PC-9 (cell line): ENCODE measurements at regions not wholly inside any gene's neighbourhood (a gene's known extent, or its start where the extent isn't known, plus 50 kb on each side); places are given as distances from the start of the nearest gene placed in this dataset.
"Not testable (repeated sequence)": the region's sequence is repeated elsewhere in the genome, so short reads cannot be mapped to it uniquely, and the experiment has no call there.

ENCODE experiments used
- BruUV-seq: library from RNA; stranded (reverse); fragments of 400-500 nt; replicated peaks from 2 replicates; lab custom pipeline; 2021; lab: Mats Ljungman, UMichigan
- CTCF ChIA-PET: fragments of 300-600 bp; sonication (Branson Sonifier 250); formaldehyde crosslinking; loops from one replicate; lab custom pipeline; 2022; ENCODE audit warnings: antibody characterized with exemption; lab: Charles Lee
- POLR2A ChIA-PET: fragments of 300-600 bp; sonication (Branson Sonifier 250); formaldehyde crosslinking; loops from one replicate; lab custom pipeline; 2022; ENCODE audit warnings: antibody characterized with exemption; ENCODE audit not compliant: unreplicated experiment; lab: Charles Lee
- DNase-seq, 2 experiments: peaks; one replicate each; pipeline versions ENCODE4 v3.0.0 to v3.0.0-alpha.2; 2015 to 2022; ENCODE audit warnings: mixed read lengths in 1 of 2
- H2AFZ ChIP-seq: fragments of 200-600 bp; sonication (generic); 2 replicates; pipeline ENCODE4 v1.8.1; 2017; ENCODE audit warnings: antibody characterized with exemption
- H3F3A ChIP-seq: fragments of 200-600 bp; sonication (generic); 2 replicates; pipeline ENCODE4 v1.8.1; 2017; ENCODE audit warnings: antibody characterized with exemption, mild to moderate bottlenecking, low read depth; ENCODE audit not compliant: insufficient read depth
- H3K27ac ChIP-seq: fragments of 200-600 bp; sonication (generic); 2 replicates; pipeline ENCODE4 v1.6.1; 2016; ENCODE audit warnings: mixed run types
- H3K27me3 ChIP-seq: fragments of 200-600 bp; sonication (generic); 2 replicates; pipeline ENCODE4 v1.6.1; 2016; ENCODE audit warnings: low read depth, mixed run types; ENCODE audit not compliant: insufficient read depth
- H3K36me3 ChIP-seq: fragments of 200-600 bp; sonication (generic); 2 replicates; pipeline ENCODE4 v1.6.1; 2016; ENCODE audit warnings: low read depth, mixed run types
- H3K4me1 ChIP-seq: fragments of 200-600 bp; sonication (generic); replicated peaks from 2 replicates; pipeline ENCODE4 v1.6.1; 2016; ENCODE audit warnings: mixed run types; ENCODE audit not compliant: insufficient read depth
- H3K4me2 ChIP-seq: fragments of 200-600 bp; sonication (generic); 2 replicates; pipeline ENCODE4 v1.6.1; 2017; ENCODE audit warnings: mixed run types
- H3K4me3 ChIP-seq: fragments of 200-600 bp; sonication (generic); 2 replicates; pipeline ENCODE4 v1.6.1; 2016; ENCODE audit warnings: mixed run types
- H3K79me2 ChIP-seq: fragments of 200-600 bp; sonication (generic); 2 replicates; pipeline ENCODE4 v1.6.1; 2017; ENCODE audit warnings: low read depth, mixed run types
- H3K9me2 ChIP-seq: fragments of 200-600 bp; sonication (generic); 2 replicates; pipeline ENCODE4 v1.8.1; 2017; ENCODE audit warnings: mild to moderate bottlenecking; ENCODE audit not compliant: insufficient read depth
- H3K9me3 ChIP-seq: fragments of 200-600 bp; sonication (generic); 2 replicates; pipeline ENCODE4 v1.8.1; 2016; ENCODE audit warnings: low read depth; ENCODE audit not compliant: insufficient read depth
- H4K20me1 ChIP-seq: fragments of 200-600 bp; sonication (generic); 2 replicates; pipeline ENCODE4 v1.8.1; 2017; ENCODE audit not compliant: insufficient read depth
- EZH2 ChIP-seq: fragments of 200-600 bp; sonication (generic); IDR thresholded peaks from 2 replicates; pipeline ENCODE4 v1.8.0; 2017; ENCODE audit warnings: antibody characterized with exemption, low read depth
- intact Hi-C: fragments of 100-400 bp; cut with micrococcal nuclease; formaldehyde crosslinking; loops from one replicate; pipeline ENCODE4 v1.10.0; 2022; ENCODE audit not compliant: unreplicated experiment
- TF ChIP-seq, protein P1 (sequence below): fragments of 200-600 bp; sonication (generic); conservative IDR thresholded peaks from 2 replicates; pipeline ENCODE4 v1.6.1; 2017; ENCODE audit warnings: mixed run types, antibody characterized with exemption, mild to moderate bottlenecking, moderate library complexity

DNA sequence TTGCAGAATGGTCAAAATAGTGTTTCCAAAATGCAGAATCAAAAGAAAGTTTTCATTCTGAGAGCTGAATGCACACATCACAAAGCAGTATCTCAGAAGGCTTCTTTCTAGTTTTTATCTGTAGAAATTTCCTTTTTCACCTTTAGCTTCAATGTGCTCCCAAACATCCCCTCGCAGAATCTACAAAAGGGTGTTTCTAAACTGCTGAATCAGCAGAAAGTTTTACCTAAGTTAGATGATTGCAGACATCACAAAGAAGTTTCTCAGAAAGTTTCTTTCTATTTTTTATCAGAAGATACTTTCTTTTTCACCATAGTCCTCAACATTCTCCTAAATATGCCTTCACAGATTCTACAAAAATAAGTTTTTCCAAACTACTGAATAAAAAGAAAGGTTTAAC lies 239.8 kb downstream of the OR4A5 start:
- Histone ChIP-seq H3K4me3 (no peak overlapping the region), H3K4me1 (no peaks in the 10 kb centered on the region), H3K4me2 (no peak overlapping the region), H4K20me1 (no peaks in the 10 kb centered on the region), H3K27me3 (no peaks in the 10 kb centered on the region), H3F3A (no peaks in the 10 kb centered on the region), H3K9me3 (peaks cover 2% of the 10 kb centered on the region; the same call in 1 of the 2 replicates), H3K27ac (no peak overlapping the region), H2AFZ (no peak overlapping the region), H3K79me2 (no peaks in the 10 kb centered on the region), H3K9me2 (no peaks in the 10 kb centered on the region), H3K36me3 (no peaks in the 10 kb centered on the region)
- no peak for DNase-seq
- CTCF ChIA-PET, result no interaction called here
- intact Hi-C loops, result no loop called here
- TF ChIP-seq, protein P1, sequence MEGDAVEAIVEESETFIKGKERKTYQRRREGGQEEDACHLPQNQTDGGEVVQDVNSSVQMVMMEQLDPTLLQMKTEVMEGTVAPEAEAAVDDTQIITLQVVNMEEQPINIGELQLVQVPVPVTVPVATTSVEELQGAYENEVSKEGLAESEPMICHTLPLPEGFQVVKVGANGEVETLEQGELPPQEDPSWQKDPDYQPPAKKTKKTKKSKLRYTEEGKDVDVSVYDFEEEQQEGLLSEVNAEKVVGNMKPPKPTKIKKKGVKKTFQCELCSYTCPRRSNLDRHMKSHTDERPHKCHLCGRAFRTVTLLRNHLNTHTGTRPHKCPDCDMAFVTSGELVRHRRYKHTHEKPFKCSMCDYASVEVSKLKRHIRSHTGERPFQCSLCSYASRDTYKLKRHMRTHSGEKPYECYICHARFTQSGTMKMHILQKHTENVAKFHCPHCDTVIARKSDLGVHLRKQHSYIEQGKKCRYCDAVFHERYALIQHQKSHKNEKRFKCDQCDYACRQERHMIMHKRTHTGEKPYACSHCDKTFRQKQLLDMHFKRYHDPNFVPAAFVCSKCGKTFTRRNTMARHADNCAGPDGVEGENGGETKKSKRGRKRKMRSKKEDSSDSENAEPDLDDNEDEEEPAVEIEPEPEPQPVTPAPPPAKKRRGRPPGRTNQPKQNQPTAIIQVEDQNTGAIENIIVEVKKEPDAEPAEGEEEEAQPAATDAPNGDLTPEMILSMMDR, result no peak
- no peak for TF ChIP-seq EZH2
- BruUV-seq, result no TSS peak
- POLR2A ChIA-PET, result no interaction called here

DNA sequence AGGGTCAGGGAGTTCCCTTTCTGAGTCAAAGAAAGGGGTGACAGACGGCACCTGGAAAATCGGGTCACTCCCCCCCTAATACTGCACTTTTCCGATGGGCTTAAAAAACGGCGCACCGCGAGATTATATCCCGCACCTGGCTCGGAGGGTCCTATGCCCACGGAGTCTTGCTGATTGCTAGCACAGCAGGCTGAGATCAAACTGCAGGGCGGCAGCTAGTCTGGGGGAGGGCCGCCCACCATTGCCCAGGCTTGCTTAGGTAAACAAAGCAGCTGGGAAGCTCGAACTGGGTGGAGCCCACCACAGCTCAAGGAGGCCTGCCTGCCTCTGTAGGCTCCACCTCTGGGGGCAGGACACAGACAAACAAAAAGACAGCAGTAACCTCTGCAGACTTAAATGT lies 240.5 kb downstream of the OR4A5 start:
- H3K79me2 ChIP-seq, H3K9me3 ChIP-seq, H3K4me1 ChIP-seq, CTCF ChIA-PET, intact Hi-C loops, BruUV-seq, H3K4me2 ChIP-seq, H3K36me3 ChIP-seq, H2AFZ ChIP-seq, H3K4me3 ChIP-seq, H3F3A ChIP-seq, DNase-seq, POLR2A ChIA-PET, H4K20me1 ChIP-seq, H3K27ac ChIP-seq, H3K27me3 ChIP-seq, H3K9me2 ChIP-seq: not testable (repeated sequence)

DNA sequence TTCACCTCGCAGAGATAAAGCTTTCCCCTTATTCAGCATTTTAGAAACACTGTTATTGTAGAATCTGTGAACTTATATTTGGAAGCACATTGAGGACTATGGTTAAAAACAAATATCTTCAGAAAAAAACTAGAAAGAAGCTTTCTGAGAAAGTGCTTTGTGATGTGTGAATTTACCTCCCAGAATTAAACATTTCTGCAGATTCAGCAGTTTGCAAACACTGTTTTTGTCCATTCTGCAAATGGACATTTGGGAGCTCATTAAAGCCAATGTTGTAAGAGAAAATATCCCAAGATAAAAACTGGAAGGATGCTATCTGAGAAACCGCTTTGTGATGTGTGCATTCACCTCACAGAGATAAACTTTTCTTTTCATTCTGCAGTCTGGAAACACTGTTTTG lies 272.7 kb downstream of the OR4A5 start:
- ChIA-PET CTCF (no interaction called here), POLR2A (no interaction called here)
- Histone ChIP-seq H3K4me2 (no peak overlapping the region), H3K79me2 (no peaks in the 10 kb centered on the region), H3K4me3 (no peak overlapping the region), H2AFZ (no peak overlapping the region), H4K20me1 (no peaks in the 10 kb centered on the region), H3K36me3 (no peaks in the 10 kb centered on the region), H3K9me2 (no peaks in the 10 kb centered on the region; the same call in 1 of the 2 replicates), H3K27me3 (no peaks in the 10 kb centered on the region), H3K27ac (no peak overlapping the region), H3K4me1 (no peaks in the 10 kb centered on the region), H3K9me3 (no peaks in the 10 kb centered on the region), H3F3A (no peaks in the 10 kb centered on the region)
- intact Hi-C loops, result loop anchor here (5.0 kb wide), 1 partner anchor 78 kb away; no protein-coding TSS in a partner anchor
- DNase-seq, result no peak
- BruUV-seq, result no TSS peak
- TF ChIP-seq, protein P1, result no peak
- TF ChIP-seq EZH2, result no peak

DNA sequence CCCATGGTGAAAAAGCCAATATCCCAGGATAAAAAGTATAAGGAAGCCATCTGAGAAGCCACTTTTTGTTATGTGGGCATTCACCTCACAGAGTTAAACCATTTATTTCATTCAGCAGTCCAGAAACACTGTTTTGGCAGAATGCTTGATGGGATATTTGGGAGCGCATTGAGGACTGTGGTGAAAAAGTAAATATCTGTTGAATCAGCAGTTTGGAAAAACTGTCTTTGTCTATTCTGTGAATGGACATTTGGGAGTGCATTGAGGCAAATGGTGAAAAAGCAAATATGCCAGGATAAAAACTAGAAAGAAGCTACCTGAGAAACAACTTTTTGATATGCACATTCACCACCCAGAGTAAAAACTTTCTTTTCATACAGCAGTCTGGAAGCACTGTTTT lies 276.2 kb upstream of the TRIM48 start:
- intact Hi-C loops, result no loop called here
- CTCF ChIA-PET, result no interaction called here
- no peaks in the 10 kb centered on the region for H4K20me1 ChIP-seq

DNA sequence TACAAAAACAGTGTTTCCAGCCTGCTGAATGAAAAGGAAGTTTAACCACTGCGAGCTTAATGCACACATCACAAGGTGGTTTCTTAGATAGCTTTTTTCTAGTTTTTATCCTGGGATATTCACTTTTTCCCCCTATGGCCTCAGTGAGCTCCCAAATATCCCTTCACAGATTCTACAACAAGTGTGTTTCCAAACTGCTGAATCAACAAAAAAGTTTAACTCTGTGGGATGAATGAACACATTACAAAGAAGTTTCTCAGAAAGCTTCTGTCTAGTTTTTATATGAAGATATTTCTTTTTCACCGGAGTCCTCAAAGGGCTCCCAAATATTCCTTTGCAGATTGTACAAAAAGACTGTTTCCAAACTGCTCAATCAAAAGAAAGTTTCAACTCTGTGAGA lies 233.1 kb upstream of the TRIM48 start:
- H3K27me3 ChIP-seq, H3F3A ChIP-seq, H2AFZ ChIP-seq, H3K9me2 ChIP-seq, H4K20me1 ChIP-seq, H3K27ac ChIP-seq, H3K36me3 ChIP-seq, intact Hi-C loops, BruUV-seq, H3K79me2 ChIP-seq, POLR2A ChIA-PET, H3K4me3 ChIP-seq, CTCF ChIA-PET, DNase-seq, H3K4me2 ChIP-seq, H3K4me1 ChIP-seq: not testable (repeated sequence)
- peaks cover 12% of the 10 kb centered on the region; the same call in 1 of the 2 replicates for H3K9me3 ChIP-seq

More for the DNA sequence above, 276.2 kb upstream of the TRIM48 start:
- no peak overlapping the region for H3K27ac ChIP-seq
- no peak for DNase-seq
- no peak overlapping the region for H2AFZ ChIP-seq
- no peaks in the 10 kb centered on the region; the same call in 1 of the 2 replicates for H3K9me2 ChIP-seq
- no peaks in the 10 kb centered on the region for H3K27me3 ChIP-seq
- POLR2A ChIA-PET, result no interaction called here
- BruUV-seq, result no TSS peak
- no peaks in the 10 kb centered on the region for H3K79me2 ChIP-seq
- H3F3A ChIP-seq, result no peaks in the 10 kb centered on the region
- H3K4me2 ChIP-seq, result no peak overlapping the region
- TF ChIP-seq EZH2, result no peak
- TF ChIP-seq, protein P1, result no peak
- H3K4me1 ChIP-seq, result no peaks in the 10 kb centered on the region
- no peaks in the 10 kb centered on the region for H3K9me3 ChIP-seq
- H3K4me3 ChIP-seq, result no peak overlapping the region
- H3K36me3 ChIP-seq, result no peaks in the 10 kb centered on the region
